RWPE2 (cell line): ENCODE measurements at regions not wholly inside any gene's neighbourhood (a gene's known extent, or its start where the extent isn't known, plus 50 kb on each side); places are given as distances from the start of the nearest gene placed in this dataset.
"Not testable (repeated sequence)": the region's sequence is repeated elsewhere in the genome, so short reads cannot be mapped to it uniquely, and the experiment has no call there.

Experiments used
- ATAC-seq: fragments of 200-7000 bp; cut with Tn5 transposase; 3 replicates; pipeline ENCODE4 v1.9.1; 2021; ENCODE audit warnings: low read depth
- DNase-seq: peaks from one replicate; pipeline ENCODE4 v3.0.0-alpha.2; 2020; ENCODE audit warnings: low spot score
- H3K27ac ChIP-seq: fragments of 450-650 bp; 2 replicates; pipeline ENCODE4 v1.5.1; 2017; ENCODE audit warnings: mild to moderate bottlenecking; ENCODE audit not compliant: poor library complexity, severe bottlenecking
- H3K27me3 ChIP-seq: fragments of 250-450 bp; sonication (Bioruptor Pico); 2 replicates; pipeline ENCODE4 v1.5.1; 2021; ENCODE audit warnings: mild to moderate bottlenecking, moderate library complexity; ENCODE audit not compliant: insufficient read depth, poor library complexity, severe bottlenecking
- H3K36me3 ChIP-seq: fragments of 250-450 bp; sonication (Bioruptor Pico); 2 replicates; pipeline ENCODE4 v1.5.1; 2020; ENCODE audit warnings: low read depth, mild to moderate bottlenecking, moderate library complexity
- H3K4me1 ChIP-seq: fragments of 250-450 bp; sonication (Bioruptor Pico); 2 replicates; pipeline ENCODE4 v1.5.1; 2021; ENCODE audit warnings: mild to moderate bottlenecking, moderate library complexity; ENCODE audit not compliant: insufficient read depth, poor library complexity, severe bottlenecking
- H3K4me3 ChIP-seq: fragments of 250-450 bp; sonication (Bioruptor Pico); 2 replicates; pipeline ENCODE4 v1.5.1; 2021; ENCODE audit warnings: mild to moderate bottlenecking, moderate library complexity; ENCODE audit not compliant: severe bottlenecking
- H3K9me3 ChIP-seq: fragments of 250-450 bp; sonication (Bioruptor Pico); 2 replicates; pipeline ENCODE4 v1.5.1; 2021; ENCODE audit warnings: mild to moderate bottlenecking, moderate library complexity; ENCODE audit not compliant: severe bottlenecking
- TF ChIP-seq, protein P1 (sequence below): fragments of 450-650 bp; IDR thresholded peaks from one replicate; pipeline ENCODE4 v1.5.1; 2017; ENCODE audit warnings: mild to moderate bottlenecking, moderate library complexity; ENCODE audit not compliant: poor library complexity, severe bottlenecking

DNA sequence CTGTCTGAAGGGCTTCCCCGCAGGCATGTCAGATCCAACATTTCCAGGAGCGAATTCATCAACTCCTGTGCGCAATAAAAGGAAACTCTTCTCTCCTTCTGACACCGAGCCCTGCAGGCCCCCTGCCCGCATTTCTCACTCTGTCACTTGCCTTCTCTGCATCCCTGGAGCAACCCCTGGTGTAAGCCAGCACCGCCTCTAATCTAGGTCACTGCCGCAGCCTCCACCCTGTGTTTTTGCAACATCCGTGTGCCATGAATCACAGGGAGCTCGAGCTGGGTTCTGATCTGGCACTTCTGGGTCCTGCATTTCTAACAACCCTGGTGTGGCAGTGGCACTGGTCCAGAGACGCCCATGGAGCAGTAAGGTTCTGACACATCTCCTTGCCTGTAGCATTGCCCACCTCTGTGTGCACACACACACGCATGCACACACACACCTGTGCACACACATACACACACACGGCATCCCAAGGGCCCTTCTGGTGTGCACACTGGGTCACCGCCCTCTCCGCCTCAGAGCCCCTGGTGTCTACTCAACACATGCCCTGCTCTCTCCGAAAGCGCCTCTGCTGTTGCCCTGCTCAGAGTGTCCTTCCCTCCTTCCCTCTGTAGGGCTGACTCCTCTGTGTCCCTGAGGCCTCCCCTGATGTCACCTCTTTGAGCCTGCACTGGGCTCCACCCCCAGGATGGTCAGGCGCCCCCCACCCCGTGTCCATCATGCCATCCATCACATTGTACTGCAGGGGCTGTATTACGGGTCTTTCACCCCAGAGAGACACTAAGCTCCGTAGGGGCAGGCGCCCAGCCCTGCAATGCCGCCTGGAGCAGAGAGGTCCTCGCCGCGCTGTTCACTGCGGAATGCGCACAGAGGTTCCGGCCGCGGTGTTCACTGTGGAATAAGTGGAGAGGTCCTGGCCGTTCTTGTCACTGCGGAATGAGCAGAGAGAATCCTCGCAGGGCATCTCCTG, 111.4 kb upstream of the SFSWAP start:
- ATAC-seq, result peak; percentile 37; the same call in 1 of the 3 replicates
- no peaks in the 10 kb centered on the region for H3K27me3 ChIP-seq
- H3K4me1 ChIP-seq, result no peaks in the 10 kb centered on the region
- TF ChIP-seq, protein P1, sequence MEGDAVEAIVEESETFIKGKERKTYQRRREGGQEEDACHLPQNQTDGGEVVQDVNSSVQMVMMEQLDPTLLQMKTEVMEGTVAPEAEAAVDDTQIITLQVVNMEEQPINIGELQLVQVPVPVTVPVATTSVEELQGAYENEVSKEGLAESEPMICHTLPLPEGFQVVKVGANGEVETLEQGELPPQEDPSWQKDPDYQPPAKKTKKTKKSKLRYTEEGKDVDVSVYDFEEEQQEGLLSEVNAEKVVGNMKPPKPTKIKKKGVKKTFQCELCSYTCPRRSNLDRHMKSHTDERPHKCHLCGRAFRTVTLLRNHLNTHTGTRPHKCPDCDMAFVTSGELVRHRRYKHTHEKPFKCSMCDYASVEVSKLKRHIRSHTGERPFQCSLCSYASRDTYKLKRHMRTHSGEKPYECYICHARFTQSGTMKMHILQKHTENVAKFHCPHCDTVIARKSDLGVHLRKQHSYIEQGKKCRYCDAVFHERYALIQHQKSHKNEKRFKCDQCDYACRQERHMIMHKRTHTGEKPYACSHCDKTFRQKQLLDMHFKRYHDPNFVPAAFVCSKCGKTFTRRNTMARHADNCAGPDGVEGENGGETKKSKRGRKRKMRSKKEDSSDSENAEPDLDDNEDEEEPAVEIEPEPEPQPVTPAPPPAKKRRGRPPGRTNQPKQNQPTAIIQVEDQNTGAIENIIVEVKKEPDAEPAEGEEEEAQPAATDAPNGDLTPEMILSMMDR, result no peak
- no peak for DNase-seq
- no peaks in the 10 kb centered on the region for H3K9me3 ChIP-seq
- no peaks in the 10 kb centered on the region for H3K36me3 ChIP-seq
- H3K4me3 ChIP-seq, result no peak overlapping the region
- H3K27ac ChIP-seq, result no peak overlapping the region

- H3K4me3 ChIP-seq, result no peak overlapping the region
- no peaks in the 10 kb centered on the region for H3K4me1 ChIP-seq
- TF ChIP-seq, protein P1, result no peak
- DNase-seq (no peak), ATAC-seq (no peak)
- H3K27me3 ChIP-seq, result no peaks in the 10 kb centered on the region
- no peaks in the 10 kb centered on the region for H3K9me3 ChIP-seq
- H3K36me3 ChIP-seq, result no peaks in the 10 kb centered on the region
- no peak overlapping the region for H3K27ac ChIP-seq
Observed at GRCh38 chr12:131600160-131600532, 110.7 kb upstream of the SFSWAP start.

GRCh38 chr12:131601499-131601898, 109.4 kb upstream of the SFSWAP start:
- H3K27ac ChIP-seq, DNase-seq, H3K36me3 ChIP-seq, H3K4me1 ChIP-seq, H3K9me3 ChIP-seq, ATAC-seq, H3K4me3 ChIP-seq, H3K27me3 ChIP-seq: not testable (repeated sequence)

DNA sequence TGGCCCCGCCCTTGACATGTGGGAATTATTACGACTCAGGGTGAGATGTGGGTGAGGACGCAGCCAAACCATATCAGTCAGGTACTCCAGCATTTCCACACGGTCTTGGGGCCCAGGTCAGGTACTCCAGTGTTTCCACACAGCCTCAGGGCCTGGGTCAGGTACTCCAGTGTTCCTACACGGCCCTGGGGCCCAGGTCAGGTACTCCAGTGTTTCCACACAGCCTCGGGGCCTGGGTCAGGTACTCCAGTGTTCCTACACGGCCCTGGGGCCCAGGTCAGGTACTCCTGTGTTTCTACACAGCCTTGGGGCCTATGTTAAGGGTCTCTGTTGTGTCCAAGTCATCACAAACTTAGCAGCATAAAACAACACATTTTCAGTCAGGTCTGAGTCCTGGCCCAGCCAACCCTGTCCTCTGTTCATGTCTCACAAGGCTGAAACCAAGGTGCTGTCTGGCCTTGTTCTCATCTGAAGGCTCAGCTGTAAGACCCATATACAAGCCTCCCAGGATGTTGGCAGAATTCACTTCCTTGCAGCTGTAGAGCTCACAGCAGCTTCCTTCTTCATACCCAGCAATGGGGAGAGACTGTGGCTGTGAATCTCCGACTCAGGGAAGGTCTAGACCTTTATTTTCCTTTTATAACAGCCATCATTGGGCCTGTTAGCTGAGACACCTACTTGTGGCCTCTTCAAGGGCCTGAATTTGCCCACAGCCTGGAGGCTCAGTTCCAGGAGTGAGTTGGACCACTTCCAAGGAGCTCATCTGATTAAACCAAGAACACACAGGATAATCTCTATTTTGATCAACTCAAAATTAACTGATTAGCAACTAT, 107.6 kb upstream of the SFSWAP start:
- no peak overlapping the region for H3K27ac ChIP-seq
- TF ChIP-seq, protein P1, result no peak
- ATAC-seq (no peak; the same call in 2 of the 3 replicates), DNase-seq (no peak)
- H3K9me3 ChIP-seq, result no peaks in the 10 kb centered on the region
- no peaks in the 10 kb centered on the region for H3K4me1 ChIP-seq
- no peaks in the 10 kb centered on the region for H3K36me3 ChIP-seq
- no peaks in the 10 kb centered on the region for H3K27me3 ChIP-seq
- H3K4me3 ChIP-seq, result no peak overlapping the region

- Histone ChIP-seq H3K4me1 (no peaks in the 10 kb centered on the region), H3K36me3 (no peaks in the 10 kb centered on the region), H3K27ac (no peak overlapping the region), H3K9me3 (no peaks in the 10 kb centered on the region), H3K27me3 (no peaks in the 10 kb centered on the region), H3K4me3 (no peak overlapping the region)
- TF ChIP-seq, protein P1, result no peak
- DNase-seq (no peak), ATAC-seq (no peak)
Observed at GRCh38 chr12:131603939-131604795, 106.7 kb upstream of the SFSWAP start.
